Sigmoid colon (tissue), 4 donors: ENCODE measurements at regions not wholly inside any gene's neighbourhood (a gene's known extent, or its start where the extent isn't known, plus 50 kb on each side); places are given as distances from the start of the nearest gene placed in this dataset.

Experiments used
- CTCF ChIP-seq, 4 experiments: fragments of 450-650 bp in 3 of 4; fragments of 200-600 bp in 1 of 4; IDR thresholded peaks; one replicate each; pipeline ENCODE4 v1.5.1; 2016 to 2019; ENCODE audit warnings: antibody characterized with exemption in 4 of 4, mild to moderate bottlenecking in 3 of 4, moderate library complexity in 2 of 4
- POLR2AphosphoS5 ChIP-seq, 4 donors: sonication (generic); formaldehyde crosslinking; IDR thresholded peaks; one replicate each; pipeline ENCODE4 v1.6.1; 2017; ENCODE audit warnings: antibody characterized with exemption in 4 of 4

GRCh38 chr12:14194572-14194971 lies 170.9 kb upstream of the ATF7IP start:
- TF ChIP-seq CTCF (IDR thresholded peaks at IDR 0.05) (no peak), POLR2AphosphoS5 (IDR thresholded peaks at IDR 0.05) (no peak)
